ENCODE measurements at regions not wholly inside any gene's neighbourhood (a gene's known extent, or its start where the extent isn't known, plus 50 kb on each side); places are given as distances from the start of the nearest gene placed in this dataset.
"Not testable (repeated sequence)": the region's sequence is repeated elsewhere in the genome, so short reads cannot be mapped to it uniquely, and the experiment has no call there.

DNA sequence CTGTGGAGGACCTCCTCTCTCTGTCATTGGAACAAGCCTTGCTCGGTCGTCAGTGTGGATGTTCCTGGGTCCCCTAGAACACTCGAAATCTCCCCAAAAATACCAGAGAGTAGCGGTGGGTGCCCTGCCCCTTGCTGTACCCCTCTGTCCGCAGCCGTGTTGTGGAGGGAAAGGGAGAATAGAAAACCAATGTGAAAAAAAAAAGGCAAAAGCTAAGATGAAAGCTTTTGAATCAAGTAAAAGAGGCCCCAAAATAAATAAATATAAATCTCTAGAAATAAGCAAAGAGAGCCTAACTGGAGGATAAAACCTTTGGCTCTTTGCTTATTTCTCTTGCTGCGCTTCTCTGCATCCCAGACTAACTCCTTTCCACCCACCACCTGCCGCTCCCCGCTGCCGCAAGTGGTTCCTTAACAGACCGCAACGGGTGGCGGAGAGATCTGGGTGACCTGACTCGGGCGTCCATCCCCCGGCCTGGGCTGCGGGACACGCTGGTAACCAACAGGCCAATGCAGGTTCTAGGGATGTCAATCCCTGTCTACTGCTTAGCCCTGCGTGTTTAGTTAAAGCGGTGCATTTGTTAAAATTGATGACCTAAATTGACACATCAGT lies 110.0 kb downstream of the GPX5 start:
- Mint-ChIP-seq H3K4me3 (peak overlapping the region in 2 of 4 donors; percentile 71 to 83), H3K9me3 (peaks cover 0 to 22% (median under 1%) of the 10 kb centered on the region in 3 donors), H3K27me3 (peaks cover 63% of the 10 kb centered on the region), H3K4me1 (peaks cover 2 to 15% (median 7%) of the 10 kb centered on the region in 3 donors), H3K36me3 (peaks cover 3% of the 10 kb centered on the region), H3K27ac (peak overlapping the region in 1 of 3 donors; percentile 41)

GRCh38 chr6:28638787-28639430 lies 113.2 kb downstream of the GPX5 start:
- Mint-ChIP-seq H3K4me3 (no peak overlapping the region), H3K4me1 (peaks cover 3 to 15% (median 7%) of the 10 kb centered on the region in 3 donors), H3K9me3 (peaks cover 0 to 15% (median 4%) of the 10 kb centered on the region in 3 donors), H3K27ac (peak overlapping the region in 1 of 3 donors; percentile 63), H3K36me3 (peaks cover 2% of the 10 kb centered on the region), H3K27me3 (peaks cover 50% of the 10 kb centered on the region)

DNA sequence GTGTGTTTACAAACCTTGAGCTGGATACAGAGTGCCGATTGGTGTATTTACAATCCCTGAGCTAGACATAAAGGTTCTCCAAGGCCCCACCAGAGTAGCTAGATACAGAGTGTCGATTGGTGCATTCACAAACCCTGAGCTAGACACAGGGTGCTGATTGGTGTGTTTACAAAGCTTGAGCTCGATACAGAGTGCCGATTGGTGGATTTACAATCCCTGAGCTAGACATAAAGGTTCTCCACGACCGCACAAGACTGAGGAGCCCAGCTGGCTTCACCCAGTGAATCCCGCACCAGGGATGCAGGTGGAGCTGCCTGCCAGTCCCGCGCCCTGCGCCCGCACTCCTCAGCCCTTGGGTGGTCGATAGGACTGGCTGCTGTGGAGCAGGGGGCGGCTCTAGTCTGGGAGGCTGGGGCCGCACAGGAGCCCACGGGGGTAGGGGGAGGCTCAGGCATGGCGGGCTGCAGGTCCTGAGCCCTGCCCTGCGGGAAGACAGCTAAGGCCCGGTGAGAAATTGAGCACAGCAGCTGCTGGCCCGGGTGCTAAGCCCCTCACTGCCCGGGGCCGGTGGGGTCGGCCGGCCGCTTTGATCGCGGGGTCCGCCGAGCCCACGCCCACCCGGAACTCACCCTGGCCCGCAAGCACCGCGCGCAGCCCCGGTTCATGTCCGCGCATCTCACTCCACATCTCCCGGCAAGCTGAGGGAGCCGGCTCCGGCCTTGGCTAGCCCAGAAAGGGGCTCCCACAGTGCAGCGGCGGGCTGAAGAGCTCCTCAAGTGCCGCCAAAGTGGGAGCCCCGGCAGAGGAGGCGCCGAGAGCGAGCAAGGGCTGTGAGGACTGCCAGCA lies 114.0 kb downstream of the GPX5 start:
- peaks cover 2 to 10% (median 3%) of the 10 kb centered on the region in 3 donors for H3K4me1 Mint-ChIP-seq
- H3K36me3 Mint-ChIP-seq, H3K27ac Mint-ChIP-seq, H3K4me3 Mint-ChIP-seq: not testable (repeated sequence)
- H3K9me3 Mint-ChIP-seq = peaks cover 0 to 13% (median 4%) of the 10 kb centered on the region in 3 donors
- peaks cover 46% of the 10 kb centered on the region for H3K27me3 Mint-ChIP-seq

GRCh38 chr6:28643017-28643740 lies 117.5 kb downstream of the GPX5 start:
- Mint-ChIP-seq H3K4me3 (no peak overlapping the region), H3K4me1 (peaks cover 1 to 6% (median 4%) of the 10 kb centered on the region in 3 donors), H3K36me3 (no peaks in the 10 kb centered on the region), H3K27ac (no peak overlapping the region), H3K9me3 (peaks cover 0 to 6% (median 4%) of the 10 kb centered on the region in 3 donors), H3K27me3 (peaks cover 22% of the 10 kb centered on the region)

DNA sequence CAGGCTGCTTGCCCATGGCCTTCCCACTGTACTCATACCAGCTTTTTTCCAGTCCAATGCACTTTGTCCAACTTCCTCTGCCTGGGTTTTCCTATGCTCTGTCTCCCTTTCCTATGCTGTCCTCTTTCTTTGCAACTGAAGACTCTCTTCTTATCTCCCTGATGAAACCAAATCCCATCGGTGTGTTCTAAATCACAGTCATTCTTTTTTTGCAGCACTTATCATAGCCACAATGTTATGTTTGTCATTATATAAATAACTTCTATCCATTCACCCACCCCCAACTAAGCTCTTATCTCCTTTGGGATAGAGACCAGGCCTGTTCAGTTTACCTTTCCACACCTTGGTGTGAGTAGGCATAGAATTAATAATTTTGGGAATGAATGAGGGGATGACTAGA lies 121.0 kb downstream of the GPX5 start:
- peaks cover 0 to 2% (median 0%) of the 10 kb centered on the region in 3 donors for H3K9me3 Mint-ChIP-seq
- H3K27me3 Mint-ChIP-seq = peaks cover 33% of the 10 kb centered on the region
- peaks cover 4 to 12% (median 9%) of the 10 kb centered on the region in 3 donors for H3K4me1 Mint-ChIP-seq
- H3K27ac Mint-ChIP-seq = no peak overlapping the region
- H3K4me3 Mint-ChIP-seq = no peak overlapping the region
- H3K36me3 Mint-ChIP-seq = no peaks in the 10 kb centered on the region

DNA sequence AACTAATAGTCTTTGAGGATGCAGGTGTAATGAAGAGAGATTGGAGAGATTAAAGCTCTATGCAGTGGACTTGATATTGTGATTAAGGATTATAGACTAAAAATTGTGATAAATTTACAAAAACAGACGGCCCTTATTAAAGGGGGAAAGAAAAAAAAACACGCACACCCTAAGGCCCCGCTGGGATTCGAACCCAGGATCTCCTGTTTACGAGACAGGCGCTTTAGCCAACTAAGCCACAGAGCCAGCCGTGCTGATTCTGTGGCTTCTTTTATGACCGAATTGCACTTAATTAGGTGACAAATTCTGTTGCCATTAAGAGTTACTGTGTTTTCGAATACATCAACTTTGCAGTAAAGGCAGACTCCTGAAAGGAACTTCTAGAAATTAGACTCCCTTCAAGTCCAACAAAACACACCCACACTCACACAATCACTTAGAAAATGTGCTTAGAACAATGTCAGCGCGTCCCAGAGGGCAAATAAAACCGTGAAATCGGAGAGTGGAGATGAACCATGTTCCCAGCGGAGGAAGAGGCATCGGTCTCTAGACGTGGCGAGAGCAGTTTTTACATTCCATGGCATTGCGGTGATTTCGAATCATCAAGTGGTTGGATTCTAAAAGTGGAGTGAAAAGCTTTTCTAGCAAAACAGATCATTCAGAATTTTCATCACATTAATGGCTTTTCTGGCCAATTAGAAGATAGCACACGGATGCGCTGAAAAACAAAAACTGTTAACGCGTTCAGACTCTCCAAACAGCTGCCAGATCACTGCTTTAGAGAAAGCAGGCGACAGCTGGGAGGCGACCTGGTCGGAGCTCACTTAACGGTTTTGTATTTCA lies 122.6 kb downstream of the GPX5 start:
- Mint-ChIP-seq H3K27ac (peak overlapping the region in 1 of 3 donors; percentile 7), H3K9me3 (peaks cover 0 to 2% (median 0%) of the 10 kb centered on the region in 3 donors), H3K36me3 (no peaks in the 10 kb centered on the region), H3K27me3 (peaks cover 28% of the 10 kb centered on the region), H3K4me3 (peak overlapping the region; percentile 1 to 84 (median 81)), H3K4me1 (peaks cover 4 to 12% (median 9%) of the 10 kb centered on the region in 3 donors)

GRCh38 chr6:28648878-28649375 lies 123.2 kb downstream of the GPX5 start:
- H3K4me1 Mint-ChIP-seq = peaks cover 4 to 12% (median 7%) of the 10 kb centered on the region in 3 donors
- peak overlapping the region in 1 of 3 donors; percentile 41 for H3K27ac Mint-ChIP-seq
- no peaks in the 10 kb centered on the region for H3K36me3 Mint-ChIP-seq
- H3K9me3 Mint-ChIP-seq = no peaks in the 10 kb centered on the region
- H3K4me3 Mint-ChIP-seq = peak overlapping the region in 3 of 4 donors; percentile 79 to 84 (median 83)
- peaks cover 28% of the 10 kb centered on the region for H3K27me3 Mint-ChIP-seq

DNA sequence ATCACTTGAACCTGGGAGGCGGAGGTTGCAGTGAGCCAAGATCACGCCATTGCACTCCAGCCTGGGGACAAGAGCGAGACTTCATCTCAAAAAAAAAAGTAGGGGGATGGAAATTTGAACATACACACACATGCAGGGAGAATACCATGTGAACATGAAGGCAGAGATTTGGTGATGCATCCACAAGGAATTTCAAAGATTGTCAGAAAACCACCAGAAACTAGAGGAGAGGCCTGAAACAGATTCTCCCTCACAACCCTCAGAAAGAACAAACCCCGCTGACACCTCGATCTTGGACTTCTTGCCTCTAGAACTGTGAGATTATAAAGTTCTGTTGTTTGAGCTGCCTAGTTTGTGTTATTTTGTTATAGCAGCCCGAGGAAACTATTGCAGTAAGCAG lies 125.5 kb downstream of the GPX5 start:
- Mint-ChIP-seq H3K4me1 (peaks cover 4 to 12% (median 7%) of the 10 kb centered on the region in 3 donors), H3K4me3 (no peak overlapping the region), H3K27me3 (peaks cover 25% of the 10 kb centered on the region), H3K36me3 (no peaks in the 10 kb centered on the region), H3K27ac (no peak overlapping the region), H3K9me3 (no peaks in the 10 kb centered on the region)

- peaks cover 33% of the 10 kb centered on the region for H3K27me3 Mint-ChIP-seq
Measured at GRCh38 chr6:28653876-28654275, 128.2 kb downstream of the GPX5 start.

GRCh38 chr6:28655164-28655563 lies 129.5 kb downstream of the GPX5 start:
- Mint-ChIP-seq H3K36me3 (no peaks in the 10 kb centered on the region), H3K9me3 (peaks cover 0 to 9% (median 0%) of the 10 kb centered on the region in 3 donors), H3K4me1 (peaks cover 19 to 26% (median 21%) of the 10 kb centered on the region in 3 donors), H3K4me3 (no peak overlapping the region), H3K27me3 (peaks cover 38% of the 10 kb centered on the region), H3K27ac (no peak overlapping the region)

More at GRCh38 chr6:28653876-28654275, 128.2 kb downstream of the GPX5 start:
- peaks cover 0 to 5% (median 0%) of the 10 kb centered on the region in 3 donors for H3K9me3 Mint-ChIP-seq
- H3K36me3 Mint-ChIP-seq = no peaks in the 10 kb centered on the region
- no peak overlapping the region for H3K27ac Mint-ChIP-seq
- H3K4me1 Mint-ChIP-seq = peaks cover 14 to 25% (median 21%) of the 10 kb centered on the region in 3 donors
- H3K4me3 Mint-ChIP-seq = no peak overlapping the region

DNA sequence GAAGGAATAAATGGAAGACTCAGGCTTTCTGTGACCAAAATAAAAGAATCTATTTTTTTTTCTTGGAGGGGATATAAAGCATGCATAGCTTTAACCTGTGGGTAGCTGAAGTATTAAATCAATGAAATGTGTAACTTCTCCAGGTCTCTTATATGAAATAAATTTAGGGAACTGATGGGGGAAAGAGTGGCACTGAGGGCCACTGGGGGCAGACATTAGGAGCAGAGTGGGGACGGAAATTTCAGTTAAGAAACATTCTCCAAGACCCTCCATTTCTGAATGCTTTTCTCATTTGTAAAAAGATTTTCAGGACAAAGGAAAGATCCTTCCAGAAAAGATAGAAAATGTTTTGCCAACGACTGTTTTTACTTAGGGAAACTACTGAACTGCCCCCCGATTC lies 131.0 kb downstream of the GPX5 start:
- H3K4me1 Mint-ChIP-seq = peaks cover 19 to 26% (median 21%) of the 10 kb centered on the region in 3 donors
- H3K9me3 Mint-ChIP-seq = peaks cover 0 to 9% (median 0%) of the 10 kb centered on the region in 3 donors
- H3K4me3 Mint-ChIP-seq = peak overlapping the region in 3 of 4 donors; percentile 53 to 90 (median 84)
- H3K27ac Mint-ChIP-seq = peak overlapping the region in 1 of 3 donors; percentile 74
- peaks cover 31% of the 10 kb centered on the region for H3K27me3 Mint-ChIP-seq
- no peaks in the 10 kb centered on the region for H3K36me3 Mint-ChIP-seq

GRCh38 chr6:28657381-28657768 lies 131.7 kb downstream of the GPX5 start:
- peaks cover 19 to 26% (median 21%) of the 10 kb centered on the region in 3 donors for H3K4me1 Mint-ChIP-seq
- H3K36me3 Mint-ChIP-seq = no peaks in the 10 kb centered on the region
- peaks cover 0 to 9% (median 0%) of the 10 kb centered on the region in 3 donors for H3K9me3 Mint-ChIP-seq
- peak overlapping the region; percentile 73 to 90 (median 86) for H3K4me3 Mint-ChIP-seq
- H3K27me3 Mint-ChIP-seq = peaks cover 33% of the 10 kb centered on the region
- peak overlapping the region; percentile 9 to 79 (median 74) for H3K27ac Mint-ChIP-seq

- Mint-ChIP-seq H3K4me1 (peaks cover 19 to 26% (median 21%) of the 10 kb centered on the region in 3 donors), H3K4me3 (peak overlapping the region; percentile 73 to 90 (median 86)), H3K36me3 (no peaks in the 10 kb centered on the region), H3K27me3 (peaks cover 33% of the 10 kb centered on the region), H3K9me3 (peaks cover 0 to 9% (median 0%) of the 10 kb centered on the region in 3 donors), H3K27ac (peak overlapping the region; percentile 74 to 87 (median 79))
Measured at GRCh38 chr6:28657769-28658465, 132.2 kb downstream of the GPX5 start.

Data from IgD-negative memory B cell (primary cell).